ENCODE measurements at regions not wholly inside any gene's neighbourhood (a gene's known extent, or its start where the extent isn't known, plus 50 kb on each side); places are given as distances from the start of the nearest gene placed in this dataset.

GRCh38 chr10:10247585-10247984 is 770.1 kb upstream of the CELF2 start:
- TF ChIP-seq EZH2phosphoT487 (IDR thresholded peaks at IDR 0.05; ENCODE audit: insufficient read depth, low read depth) (no peak), EZH2 (IDR thresholded peaks at IDR 0.05; ENCODE audit: insufficient read depth, poor library complexity, severe bottlenecking) (no peak)
